Small intestine (tissue), 7 donors: ENCODE measurements at regions not wholly inside any gene's neighbourhood (a gene's known extent, or its start where the extent isn't known, plus 50 kb on each side); places are given as distances from the start of the nearest gene placed in this dataset.

Experiments used
- DNase-seq, 2 donors: peaks; one replicate each; pipeline versions ENCODE4 v3.0.0 to v3.0.0-alpha.2; 2013
- FAIRE-seq: peaks from 2 replicates; lab custom pipeline; 2012; peaks lifted over from hg19 to GRCh38; lab: Jason Lieb, UNC
- H3K27ac ChIP-seq, 3 donors: one replicate each; pipeline ENCODE4 v1.5.1; 2013; ENCODE audit warnings: low read length in 2 of 3, mild to moderate bottlenecking in 2 of 3, control low read depth in 1 of 3, inconsistent platforms in 1 of 3, low read depth in 1 of 3, moderate library complexity in 1 of 3
- H3K27me3 ChIP-seq, 3 donors: one replicate each; pipeline ENCODE4 v1.6.1; 2013; ENCODE audit warnings: low read length in 3 of 3, inconsistent platforms in 1 of 3; ENCODE audit not compliant: control insufficient read depth in 3 of 3, insufficient read depth in 3 of 3
- H3K36me3 ChIP-seq, 3 donors: one replicate each; pipeline ENCODE4 v1.6.1; 2013; ENCODE audit warnings: low read length in 3 of 3, inconsistent platforms in 1 of 3, low read depth in 1 of 3, mild to moderate bottlenecking in 1 of 3, moderate library complexity in 1 of 3; ENCODE audit not compliant: control insufficient read depth in 3 of 3, insufficient read depth in 2 of 3
- H3K4me1 ChIP-seq, 3 donors: one replicate each; pipeline ENCODE4 v1.6.1; 2013; ENCODE audit warnings: low read length in 2 of 3, inconsistent platforms in 1 of 3, low read depth in 1 of 3, mild to moderate bottlenecking in 1 of 3, moderate library complexity in 1 of 3; ENCODE audit not compliant: control insufficient read depth in 3 of 3, insufficient read depth in 2 of 3
- H3K4me3 ChIP-seq, 3 donors: one replicate each; pipeline ENCODE4 v1.5.1; 2013; ENCODE audit warnings: low read length in 3 of 3, control low read depth in 1 of 3, inconsistent platforms in 1 of 3, low read depth in 1 of 3, mild to moderate bottlenecking in 1 of 3, moderate library complexity in 1 of 3
- H3K9me3 ChIP-seq, 2 donors: one replicate each; pipeline ENCODE4 v1.6.1; 2013; ENCODE audit warnings: low read depth in 1 of 2, low read length in 1 of 2; ENCODE audit not compliant: control insufficient read depth in 2 of 2, insufficient read depth in 1 of 2
- WGBS, 3 donors: extraction: QIAGEN DNeasy Blood & Tissue Kit; methylation state at CpG; one replicate each; pipeline ENCODE4 v1.1.7; 2013; 5-methylcytosine and 5-hydroxymethylcytosine counted together
- donor health status: healthy with polysubstance abuse.
- donor health status: control.
- donor health status: control.
- donor health status: Bipolar disorder and iron deficiency.
- donor health status: healthy.

GRCh38 chr11:116066777-116067176, 562.6 kb upstream of the CADM1 start:
- Histone ChIP-seq H3K36me3 (no peaks in the 10 kb centered on the region), H3K27me3 (peaks cover 0 to 3% (median 0%) of the 10 kb centered on the region in 3 donors), H3K4me1 (peaks cover 0 to 8% (median 0%) of the 10 kb centered on the region in 3 donors), H3K4me3 (no peak overlapping the region), H3K9me3 (peaks cover 0 to 7% of the 10 kb centered on the region in 2 donors), H3K27ac (no peak overlapping the region)
- no peak for DNase-seq
- 74 to 84% (median 78%) methylated on average over 6 of the region's 6 CpGs for WGBS, 3 donors
- no peak for FAIRE-seq

DNA sequence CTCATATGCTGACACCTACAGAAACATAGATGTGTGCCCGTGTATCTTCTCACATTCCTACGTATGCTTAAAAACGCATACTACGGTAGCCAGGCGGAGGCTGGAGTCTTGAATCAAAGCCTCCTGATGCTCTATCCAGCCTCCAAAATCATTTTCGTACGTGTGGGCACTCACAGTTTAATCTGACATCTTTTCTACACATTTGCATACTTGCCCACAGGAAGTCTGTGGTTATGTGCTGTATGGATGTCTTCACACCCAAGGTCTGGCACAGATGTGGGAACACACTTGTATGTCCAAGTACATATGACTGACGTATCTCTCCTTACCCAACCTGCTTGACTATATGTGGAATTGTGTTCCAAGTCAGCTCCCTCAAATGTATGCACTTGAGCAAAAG, 561.8 kb upstream of the CADM1 start:
- no peak overlapping the region for H3K27ac ChIP-seq
- no peak for FAIRE-seq
- peaks cover 0 to 7% of the 10 kb centered on the region in 2 donors for H3K9me3 ChIP-seq
- no peaks in the 10 kb centered on the region for H3K27me3 ChIP-seq
- no peaks in the 10 kb centered on the region for H3K36me3 ChIP-seq
- DNase-seq: no peak
- 80 to 93% (median 86%) methylated on average over 8 of the region's 8 CpGs for WGBS, 3 donors
- H3K4me3 ChIP-seq: no peak overlapping the region
- peaks cover 0 to 8% (median 0%) of the 10 kb centered on the region in 3 donors for H3K4me1 ChIP-seq

DNA sequence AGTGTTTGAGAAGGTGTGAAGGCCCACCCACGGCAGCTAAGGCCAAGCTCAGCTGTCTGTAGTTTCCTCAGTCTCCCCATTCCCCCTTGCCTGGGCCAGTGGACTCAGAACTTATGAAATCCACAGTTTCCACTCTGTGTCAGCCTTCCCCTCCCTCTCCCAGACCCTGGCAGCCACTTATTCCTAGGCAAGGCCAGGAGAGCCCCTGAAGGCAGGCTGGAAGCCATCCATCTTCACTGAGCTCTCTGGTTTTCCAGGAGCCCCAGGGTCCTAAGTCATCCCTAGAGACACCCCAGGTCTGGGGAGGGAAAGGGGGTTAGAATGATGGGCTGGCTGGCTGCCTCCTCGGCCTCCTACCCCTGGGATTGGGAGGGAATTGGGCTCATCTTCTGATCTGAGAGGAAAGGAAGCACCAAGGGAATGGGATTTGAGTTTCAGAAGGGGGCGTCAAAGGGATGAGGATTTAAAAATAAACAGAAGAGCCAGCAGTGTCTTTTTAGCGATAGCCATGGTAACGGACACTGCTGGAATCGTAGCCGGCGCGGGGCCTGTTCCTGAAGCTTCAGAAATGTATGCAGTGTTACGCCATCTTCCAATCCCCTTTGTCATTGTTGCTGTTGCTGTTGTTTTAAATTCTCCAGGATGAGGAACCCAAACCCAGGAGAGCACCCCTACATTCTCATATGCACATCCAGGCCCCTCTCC, 561.1 kb upstream of the CADM1 start:
- peaks cover 0 to 8% (median 0%) of the 10 kb centered on the region in 3 donors for H3K4me1 ChIP-seq
- H3K27me3 ChIP-seq: no peaks in the 10 kb centered on the region
- H3K9me3 ChIP-seq: peaks cover 0 to 7% of the 10 kb centered on the region in 2 donors
- H3K36me3 ChIP-seq: no peaks in the 10 kb centered on the region
- no peak overlapping the region for H3K4me3 ChIP-seq
- FAIRE-seq: no peak
- no peak overlapping the region for H3K27ac ChIP-seq
- no peak for DNase-seq
- 87 to 90% (median 89%) methylated on average over 10 of the region's 10 CpGs for WGBS, 3 donors

GRCh38 chr11:116062490-116063171, 558.4 kb upstream of the CADM1 start:
- Histone ChIP-seq H3K4me1 (peaks cover 0 to 8% (median 0%) of the 10 kb centered on the region in 3 donors), H3K27ac (peak overlapping the region in 1 of 3 donors; percentile 12), H3K27me3 (no peaks in the 10 kb centered on the region), H3K4me3 (no peak overlapping the region), H3K36me3 (no peaks in the 10 kb centered on the region), H3K9me3 (peaks cover 0 to 4% of the 10 kb centered on the region in 2 donors)
- 21 to 28% (median 27%) methylated on average over 11 of the region's 11 CpGs for WGBS, 3 donors
- peak; percentile 51 to 66 for DNase-seq
- FAIRE-seq: no peak

- FAIRE-seq: no peak
- H3K36me3 ChIP-seq: no peaks in the 10 kb centered on the region
- H3K27ac ChIP-seq: peak overlapping the region in 1 of 3 donors; percentile 12
- 23 to 51% (median 36%) methylated on average over 4 of the region's 4 CpGs for WGBS, 3 donors
- H3K9me3 ChIP-seq: peaks cover 0 to 3% of the 10 kb centered on the region in 2 donors
- H3K27me3 ChIP-seq: no peaks in the 10 kb centered on the region
- peak in 1 of 2 donors; percentile 79 for DNase-seq
- peaks cover 0 to 8% (median 0%) of the 10 kb centered on the region in 3 donors for H3K4me1 ChIP-seq
- no peak overlapping the region for H3K4me3 ChIP-seq
Observed at GRCh38 chr11:116062129-116062489, 557.9 kb upstream of the CADM1 start.

DNA sequence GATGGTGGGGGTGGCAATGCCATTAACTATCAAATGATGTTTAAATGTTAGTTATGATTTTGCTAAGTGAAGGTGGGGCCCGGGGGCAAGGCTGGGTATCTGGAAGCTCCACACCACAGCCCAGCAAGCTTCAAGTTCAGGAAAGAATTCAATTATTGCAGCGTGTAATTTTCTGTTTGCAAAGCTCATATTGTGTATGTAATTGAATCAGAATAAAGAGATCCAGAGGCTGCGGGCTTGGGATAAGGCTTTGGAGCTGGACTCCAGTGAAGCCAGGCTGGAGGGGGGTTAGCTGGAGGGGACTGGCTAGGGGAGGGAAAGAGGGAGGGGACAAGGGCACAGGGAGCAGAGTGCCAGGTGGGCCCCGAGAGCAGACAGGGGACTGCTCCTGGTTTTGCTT, 557.1 kb upstream of the CADM1 start:
- no peak overlapping the region for H3K27ac ChIP-seq
- H3K4me1 ChIP-seq: peaks cover 0 to 8% (median 0%) of the 10 kb centered on the region in 3 donors
- no peak overlapping the region for H3K4me3 ChIP-seq
- 88 to 92% (median 90%) methylated on average over 4 of the region's 4 CpGs for WGBS, 3 donors
- no peak for DNase-seq
- no peaks in the 10 kb centered on the region for H3K27me3 ChIP-seq
- no peaks in the 10 kb centered on the region for H3K36me3 ChIP-seq
- peaks cover 0 to 3% of the 10 kb centered on the region in 2 donors for H3K9me3 ChIP-seq
- no peak for FAIRE-seq

DNA sequence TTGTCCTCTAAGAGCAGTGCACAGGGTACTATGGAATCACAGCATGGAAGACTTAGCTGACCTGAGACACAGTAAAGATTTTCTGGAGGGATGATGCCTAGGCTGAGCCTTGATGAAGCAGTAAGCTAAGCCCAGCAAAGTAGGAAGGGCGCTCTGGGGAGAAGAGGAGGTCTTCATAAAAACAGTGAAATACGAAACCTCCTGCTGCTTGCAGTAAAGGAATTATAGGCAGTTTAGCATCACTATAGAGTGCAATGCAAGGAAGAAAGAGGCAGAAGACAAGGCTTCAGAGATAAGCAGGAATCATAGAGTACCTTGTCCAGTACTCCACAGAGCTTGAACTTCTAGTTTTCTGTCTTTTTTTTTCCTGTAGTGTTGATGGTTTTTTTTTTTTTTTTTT, 555.7 kb upstream of the CADM1 start:
- Histone ChIP-seq H3K9me3 (peaks cover 0 to 3% of the 10 kb centered on the region in 2 donors), H3K4me3 (no peak overlapping the region), H3K27me3 (no peaks in the 10 kb centered on the region), H3K27ac (no peak overlapping the region), H3K4me1 (peaks cover 0 to 8% (median 0%) of the 10 kb centered on the region in 3 donors), H3K36me3 (no peaks in the 10 kb centered on the region)
- 81 to 93% (median 87%) methylated on average over 2 of the region's 2 CpGs for WGBS, 3 donors
- FAIRE-seq: no peak
- DNase-seq: no peak

GRCh38 chr11:116057000-116057399, 552.8 kb upstream of the CADM1 start:
- DNase-seq (no peak), FAIRE-seq (no peak)

More at GRCh38 chr11:116057000-116057399, 552.8 kb upstream of the CADM1 start:
- H3K4me1 ChIP-seq: no peaks in the 10 kb centered on the region
- no peak overlapping the region for H3K27ac ChIP-seq
- no peak overlapping the region for H3K4me3 ChIP-seq
- H3K9me3 ChIP-seq: no peaks in the 10 kb centered on the region
- H3K36me3 ChIP-seq: no peaks in the 10 kb centered on the region
- H3K27me3 ChIP-seq: no peaks in the 10 kb centered on the region
- 64 to 76% (median 70%) methylated on average over 3 of the region's 3 CpGs for WGBS, 3 donors
